IMR-90 (cell line): ENCODE measurements at regions not wholly inside any gene's neighbourhood (a gene's known extent, or its start where the extent isn't known, plus 50 kb on each side); places are given as distances from the start of the nearest gene placed in this dataset.

Source experiments
- ATAC-seq: fragments of 200-7000 bp; cut with Tn5 transposase; 2 replicates; pipeline ENCODE4 v1.9.1; 2020; ENCODE audit warnings: low read depth, mild to moderate bottlenecking, moderate library complexity
- BruUV-seq: library from RNA; stranded (reverse); fragments of 400-500 nt; replicated peaks from 2 replicates; lab custom pipeline; 2021; lab: Mats Ljungman, UMichigan
- CTCF ChIA-PET: fragments of 300-600 bp; formaldehyde crosslinking; extraction: SDS; loops from one replicate; lab custom pipeline; 2021; ENCODE audit warnings: antibody characterized with exemption; lab: Yijun Ruan, JAX
- POLR2A ChIA-PET: fragments of 300-600 bp; sonication (Branson Sonifier 250); formaldehyde crosslinking; loops from one replicate; lab custom pipeline; 2022; ENCODE audit warnings: antibody characterized with exemption; ENCODE audit not compliant: unreplicated experiment; lab: Charles Lee
- DNase-seq: peaks from one replicate; pipeline ENCODE4 v3.0.0; 2013
- H2AFZ ChIP-seq: replicated peaks from 2 replicates; pipeline ENCODE3; 2013; ENCODE audit warnings: low read length, mild to moderate bottlenecking; ENCODE audit not compliant: poor library complexity
- H2AK5ac ChIP-seq: 2 replicates; pipeline ENCODE4 v1.6.1; 2013; ENCODE audit warnings: low read depth, low read length, inconsistent platforms
- H2AK9ac ChIP-seq: replicated peaks from 2 replicates; pipeline ENCODE3; 2013; ENCODE audit warnings: mild to moderate bottlenecking, low read depth, low read length, moderate library complexity; ENCODE audit not compliant: poor library complexity
- H2BK120ac ChIP-seq: 2 replicates; pipeline ENCODE4 v1.6.1; 2013; ENCODE audit warnings: low read depth, low read length, inconsistent platforms
- H2BK15ac ChIP-seq: 3 replicates; pipeline ENCODE4 v1.6.1; 2013; ENCODE audit warnings: low read depth, low read length, inconsistent platforms
- H2BK20ac ChIP-seq: 2 replicates; pipeline ENCODE4 v1.6.1; 2013; ENCODE audit warnings: low read depth, mild to moderate bottlenecking, inconsistent platforms, low read length, moderate library complexity
- H2BK5ac ChIP-seq: 2 replicates; pipeline ENCODE4 v1.6.1; 2013; ENCODE audit warnings: mild to moderate bottlenecking, low read depth, low read length, inconsistent platforms; ENCODE audit not compliant: poor library complexity, severe bottlenecking
- H3K14ac ChIP-seq: replicated peaks from 2 replicates; pipeline ENCODE4 v1.6.1; 2013; ENCODE audit warnings: low read depth, low read length, inconsistent platforms
- H3K18ac ChIP-seq: 2 replicates; pipeline ENCODE4 v1.6.1; 2013; ENCODE audit warnings: low read depth, low read length, control low read depth
- H3K23ac ChIP-seq: 2 replicates; pipeline ENCODE4 v1.6.1; 2013; ENCODE audit warnings: low read depth, low read length, inconsistent platforms
- H3K27ac ChIP-seq: 2 replicates; pipeline ENCODE4 v1.5.1; 2013; ENCODE audit warnings: mild to moderate bottlenecking, control low read depth, low read length; ENCODE audit not compliant: insufficient read depth
- H3K27me3 ChIP-seq: 2 replicates; pipeline ENCODE4 v1.6.1; 2013; ENCODE audit warnings: low read length; ENCODE audit not compliant: control insufficient read depth, insufficient read depth
- H3K36me3 ChIP-seq: 2 replicates; pipeline ENCODE4 v1.6.1; 2013; ENCODE audit warnings: low read length, mixed read lengths; ENCODE audit not compliant: control insufficient read depth, insufficient read depth
- H3K4ac ChIP-seq: 2 replicates; pipeline ENCODE4 v1.6.1; 2013; ENCODE audit warnings: low read depth, low read length, inconsistent platforms
- H3K4me1 ChIP-seq: 2 replicates; pipeline ENCODE4 v1.6.1; 2013; ENCODE audit warnings: low read length, mixed read lengths; ENCODE audit not compliant: control insufficient read depth, insufficient read depth
- H3K4me2 ChIP-seq: 2 replicates; pipeline ENCODE4 v1.6.1; 2013; ENCODE audit warnings: low read depth, mild to moderate bottlenecking, control low read depth, low read length, moderate library complexity
- H3K4me3 ChIP-seq: 2 replicates; pipeline ENCODE4 v1.5.1; 2013; ENCODE audit warnings: low read depth, mild to moderate bottlenecking, control low read depth, low read length, moderate library complexity; ENCODE audit not compliant: insufficient read depth
- H3K56ac ChIP-seq: 2 replicates; pipeline ENCODE4 v1.6.1; 2013; ENCODE audit warnings: low read length, inconsistent platforms; ENCODE audit not compliant: insufficient read depth; ENCODE audit errors: extremely low read depth
- H3K79me1 ChIP-seq, 2 experiments: 2 replicates each; pipeline ENCODE4 v1.6.1; 2013; ENCODE audit warnings: low read length in 2 of 2, inconsistent platforms in 1 of 2, low read depth in 1 of 2
- H3K9ac ChIP-seq: 2 replicates; pipeline ENCODE4 v1.6.1; 2013; ENCODE audit warnings: low read depth, low read length, control low read depth
- H3K9me1 ChIP-seq: 2 replicates; pipeline ENCODE4 v1.6.1; 2013; ENCODE audit warnings: low read length, inconsistent platforms; ENCODE audit not compliant: insufficient read depth
- H3K9me3 ChIP-seq: 2 replicates; pipeline ENCODE4 v1.6.1; 2013; ENCODE audit warnings: low read length; ENCODE audit not compliant: control insufficient read depth, insufficient read depth
- H4K20me1 ChIP-seq: 2 replicates; pipeline ENCODE4 v1.6.1; 2013; ENCODE audit warnings: low read length, inconsistent platforms; ENCODE audit not compliant: insufficient read depth
- H4K5ac ChIP-seq: 2 replicates; pipeline ENCODE4 v1.6.1; 2013; ENCODE audit warnings: mild to moderate bottlenecking, low read depth, low read length, control low read depth
- H4K8ac ChIP-seq, 2 experiments: 2 replicates each; pipeline ENCODE4 v1.6.1; 2013; ENCODE audit warnings: low read depth in 2 of 2, low read length in 2 of 2, control low read depth in 1 of 2, inconsistent platforms in 1 of 2
- H4K91ac ChIP-seq: 2 replicates; pipeline ENCODE4 v1.6.1; 2013; ENCODE audit warnings: low read depth, low read length, inconsistent platforms; ENCODE audit not compliant: insufficient read depth
- MAFK ChIP-seq: IDR thresholded peaks from 2 replicates; pipeline ENCODE4 v1.6.1; 2012; ENCODE audit warnings: low read depth, low read length, improper control_type of control experiment
- MXI1 ChIP-seq: IDR thresholded peaks from 2 replicates; pipeline ENCODE4 v1.6.1; 2012; ENCODE audit warnings: low read depth, mild to moderate bottlenecking, low read length, moderate library complexity, borderline replicate concordance
- WGBS, 2 experiments: methylation state at CpG; one replicate each; pipeline versions ENCODE4 v1.1.5 to v1.1.7; 2013; ENCODE audit warnings: missing lambda C conversion rate in 2 of 2; ENCODE audit not compliant: insufficient read length in 1 of 2; ENCODE audit errors: extremely low coverage in 2 of 2; 5-methylcytosine and 5-hydroxymethylcytosine counted together
- dilution Hi-C: fragments of 300-500 bp; cut with HindIII; formaldehyde crosslinking; loops from one replicate; pipeline ENCODE4 v1.14.3; 2018; ENCODE audit warnings: low sequenced_read_pairs; ENCODE audit not compliant: unreplicated experiment
- in situ Hi-C: fragments of 300-500 bp; cut with MboI; formaldehyde crosslinking; loops from 3 replicates; pipeline ENCODE4 v1.14.3; 2019; ENCODE audit warnings: low sequenced_read_pairs, inconsistent platforms, mixed read lengths
- intact Hi-C: fragments of 100-400 bp; cut with micrococcal nuclease; formaldehyde crosslinking; loops from 2 replicates; pipeline ENCODE4 v1.10.0; 2022

- no peak overlapping the region for H3K56ac ChIP-seq
- no peak overlapping the region for H2AK5ac ChIP-seq
- no peaks in the 10 kb centered on the region; the same call in 1 of the 2 replicates for H3K9me1 ChIP-seq
- H3K36me3 ChIP-seq, result no peaks in the 10 kb centered on the region
- no peak for DNase-seq
- intact Hi-C loops (no loop called here), in situ Hi-C loops (no loop called here), dilution Hi-C loops (no loop called here)
- no peak overlapping the region for H2BK5ac ChIP-seq
- no peaks in the 10 kb centered on the region for H4K20me1 ChIP-seq
- no peak overlapping the region for H4K8ac ChIP-seq
- H2BK15ac ChIP-seq, result no peak overlapping the region
- no peak overlapping the region for H3K9ac ChIP-seq
- ATAC-seq, result no peak
- no TSS peak for BruUV-seq
- H2BK20ac ChIP-seq, result no peak overlapping the region
- no peak overlapping the region for H2AFZ ChIP-seq
- no peak overlapping the region for H4K91ac ChIP-seq
- no CpG with 5 or more reads among the region's 2 CpGs for WGBS, 2 experiments
- H3K4ac ChIP-seq, result no peak overlapping the region
- no peak overlapping the region for H2AK9ac ChIP-seq
- H3K4me1 ChIP-seq, result no peaks in the 10 kb centered on the region
- peaks cover 14% of the 10 kb centered on the region for H3K27me3 ChIP-seq
- no peak overlapping the region for H4K5ac ChIP-seq
- H3K18ac ChIP-seq, result no peak overlapping the region
- H3K14ac ChIP-seq, result no peak overlapping the region
- H2BK120ac ChIP-seq, result no peak overlapping the region
- H3K4me2 ChIP-seq, result no peak overlapping the region
- no peaks in the 10 kb centered on the region for H3K79me1 ChIP-seq
- ChIA-PET CTCF (no interaction called here), POLR2A (no interaction called here)
- H3K27ac ChIP-seq, result no peak overlapping the region
- H3K4me3 ChIP-seq, result no peak overlapping the region
- no peaks in the 10 kb centered on the region for H3K9me3 ChIP-seq
- H3K23ac ChIP-seq, result no peak overlapping the region
- TF ChIP-seq MAFK, result no peak
- no peak for TF ChIP-seq MXI1
Observed at GRCh38 chr4:108396900-108397497, 223.4 kb upstream of the RPL34 start.
